ENCODE measurements at regions not wholly inside any gene's neighbourhood (a gene's known extent, or its start where the extent isn't known, plus 50 kb on each side); places are given as distances from the start of the nearest gene placed in this dataset.

DNA sequence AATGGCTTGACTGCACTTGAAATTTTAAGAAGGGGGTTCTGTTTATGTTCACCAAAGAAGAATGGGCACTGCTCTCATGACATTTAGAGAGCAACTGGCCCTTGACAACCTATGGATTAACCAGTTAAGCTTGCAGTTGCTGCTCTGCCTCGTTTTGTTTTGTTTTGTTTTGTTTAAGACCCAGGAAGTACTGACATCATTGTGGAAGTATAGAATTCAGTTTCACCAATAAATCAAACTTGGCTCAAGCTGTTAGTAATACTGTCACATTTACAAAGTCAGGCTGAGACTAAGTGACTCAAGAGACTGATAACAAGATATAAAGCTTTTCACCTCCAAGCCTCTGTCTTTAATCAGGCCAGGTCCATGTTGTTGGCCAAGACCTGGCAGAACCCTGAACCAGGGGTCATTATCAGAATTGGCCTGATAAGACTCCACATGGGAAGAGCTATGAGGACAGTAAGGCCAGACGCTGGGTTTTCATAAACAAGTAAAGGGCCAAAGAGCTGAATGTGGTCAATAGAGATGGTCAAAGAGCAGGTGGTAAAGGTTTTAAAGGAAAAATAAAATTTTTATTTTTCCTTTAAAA lies 99.4 kb upstream of the VGLL2 start:
- no peaks in the 10 kb centered on the region for H3K36me3 ChIP-seq (ENCODE audit: insufficient read depth, low read length)
- intact Hi-C loops (cut with DNase I, micrococcal nuclease): no loop called here
- Mint-ChIP-seq H3K4me1 (ENCODE audit: low read depth) (no peaks in the 10 kb centered on the region), H3K9me3 (no peaks in the 10 kb centered on the region), H3K36me3 (ENCODE audit: low read depth) (no peaks in the 10 kb centered on the region), H3K27ac (no peak overlapping the region), H3K4me3 (no peak overlapping the region), H3K27me3 (no peaks in the 10 kb centered on the region)
- TF ChIP-seq, protein P1, sequence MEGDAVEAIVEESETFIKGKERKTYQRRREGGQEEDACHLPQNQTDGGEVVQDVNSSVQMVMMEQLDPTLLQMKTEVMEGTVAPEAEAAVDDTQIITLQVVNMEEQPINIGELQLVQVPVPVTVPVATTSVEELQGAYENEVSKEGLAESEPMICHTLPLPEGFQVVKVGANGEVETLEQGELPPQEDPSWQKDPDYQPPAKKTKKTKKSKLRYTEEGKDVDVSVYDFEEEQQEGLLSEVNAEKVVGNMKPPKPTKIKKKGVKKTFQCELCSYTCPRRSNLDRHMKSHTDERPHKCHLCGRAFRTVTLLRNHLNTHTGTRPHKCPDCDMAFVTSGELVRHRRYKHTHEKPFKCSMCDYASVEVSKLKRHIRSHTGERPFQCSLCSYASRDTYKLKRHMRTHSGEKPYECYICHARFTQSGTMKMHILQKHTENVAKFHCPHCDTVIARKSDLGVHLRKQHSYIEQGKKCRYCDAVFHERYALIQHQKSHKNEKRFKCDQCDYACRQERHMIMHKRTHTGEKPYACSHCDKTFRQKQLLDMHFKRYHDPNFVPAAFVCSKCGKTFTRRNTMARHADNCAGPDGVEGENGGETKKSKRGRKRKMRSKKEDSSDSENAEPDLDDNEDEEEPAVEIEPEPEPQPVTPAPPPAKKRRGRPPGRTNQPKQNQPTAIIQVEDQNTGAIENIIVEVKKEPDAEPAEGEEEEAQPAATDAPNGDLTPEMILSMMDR (IDR thresholded peaks at IDR 0.05): no peak
- no peaks in the 10 kb centered on the region for H3K9me3 ChIP-seq (ENCODE audit: control insufficient read depth in 1 of 2, insufficient read depth in 1 of 2, low read length in 2 of 2)
- DNase-seq (no peak), ATAC-seq (ENCODE audit: poor library complexity) (no peak)
- H3K27ac ChIP-seq (ENCODE audit: low read depth in 1 of 2, low read length in 2 of 2): no peak overlapping the region
- H3K4me1 ChIP-seq (ENCODE audit: insufficient read depth, low read length): no peaks in the 10 kb centered on the region
- POLR2A ChIA-PET: no interaction called here
- CTCF ChIA-PET: no interaction called here
- H3K4me3 ChIP-seq (ENCODE audit: low read length): no peak overlapping the region
- H3K27me3 ChIP-seq (ENCODE audit: control insufficient read depth in 1 of 2, insufficient read depth in 2 of 2, low read length in 2 of 2): no peaks in the 10 kb centered on the region

DNA sequence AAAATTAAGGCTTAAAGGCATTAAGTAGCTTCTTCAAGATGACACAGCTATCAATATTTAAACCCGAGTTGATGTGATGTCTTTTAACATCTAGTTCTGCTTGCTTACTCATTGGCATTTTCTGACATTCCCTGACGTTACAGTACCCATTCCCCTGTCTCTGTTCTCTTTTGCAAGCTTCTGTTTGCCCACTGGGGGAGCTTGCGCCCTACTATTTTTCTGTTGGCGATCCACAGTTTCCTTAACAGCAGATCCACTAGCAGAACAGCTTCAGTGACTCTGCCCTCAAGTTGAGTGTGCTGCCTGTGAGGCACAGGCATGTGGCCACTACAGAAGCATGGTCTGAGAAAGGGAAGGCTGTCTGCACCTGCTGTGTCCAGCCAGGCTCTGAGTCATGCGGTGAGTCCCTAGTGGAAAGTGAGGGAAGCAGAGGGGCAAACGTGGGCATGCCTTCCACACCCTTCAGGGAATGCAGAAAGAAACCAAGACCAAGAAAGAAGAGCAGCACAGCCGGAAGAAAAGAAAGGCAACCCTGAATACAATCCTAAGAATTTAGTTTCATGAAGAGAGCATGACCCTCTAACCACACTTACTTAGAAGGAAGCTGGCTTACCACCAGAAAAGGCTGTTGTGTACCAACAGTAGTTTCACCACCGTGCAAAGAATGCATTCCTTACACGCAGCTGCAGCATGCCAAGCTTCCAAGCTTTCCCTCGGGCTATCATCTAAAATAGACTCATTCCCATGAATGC lies 97.7 kb upstream of the VGLL2 start:
- CTCF ChIA-PET: no interaction called here
- H3K36me3 ChIP-seq (ENCODE audit: insufficient read depth, low read length): no peaks in the 10 kb centered on the region
- POLR2A ChIA-PET: no interaction called here
- DNase-seq (no peak), ATAC-seq (ENCODE audit: poor library complexity) (no peak)
- Mint-ChIP-seq H3K36me3 (ENCODE audit: low read depth) (no peaks in the 10 kb centered on the region), H3K9me3 (peaks cover 2% of the 10 kb centered on the region), H3K27me3 (no peaks in the 10 kb centered on the region), H3K27ac (no peak overlapping the region), H3K4me3 (no peak overlapping the region), H3K4me1 (ENCODE audit: low read depth) (no peaks in the 10 kb centered on the region)
- H3K27me3 ChIP-seq (ENCODE audit: control insufficient read depth in 1 of 2, insufficient read depth in 2 of 2, low read length in 2 of 2): no peaks in the 10 kb centered on the region
- TF ChIP-seq, protein P1 (IDR thresholded peaks at IDR 0.05): no peak
- intact Hi-C loops (cut with DNase I, micrococcal nuclease): no loop called here
- H3K4me3 ChIP-seq (ENCODE audit: low read length): no peak overlapping the region
- H3K9me3 ChIP-seq (ENCODE audit: control insufficient read depth in 1 of 2, insufficient read depth in 1 of 2, low read length in 2 of 2): no peaks in the 10 kb centered on the region
- no peaks in the 10 kb centered on the region for H3K4me1 ChIP-seq (ENCODE audit: insufficient read depth, low read length)
- no peak overlapping the region for H3K27ac ChIP-seq (ENCODE audit: low read depth in 1 of 2, low read length in 2 of 2)

DNA sequence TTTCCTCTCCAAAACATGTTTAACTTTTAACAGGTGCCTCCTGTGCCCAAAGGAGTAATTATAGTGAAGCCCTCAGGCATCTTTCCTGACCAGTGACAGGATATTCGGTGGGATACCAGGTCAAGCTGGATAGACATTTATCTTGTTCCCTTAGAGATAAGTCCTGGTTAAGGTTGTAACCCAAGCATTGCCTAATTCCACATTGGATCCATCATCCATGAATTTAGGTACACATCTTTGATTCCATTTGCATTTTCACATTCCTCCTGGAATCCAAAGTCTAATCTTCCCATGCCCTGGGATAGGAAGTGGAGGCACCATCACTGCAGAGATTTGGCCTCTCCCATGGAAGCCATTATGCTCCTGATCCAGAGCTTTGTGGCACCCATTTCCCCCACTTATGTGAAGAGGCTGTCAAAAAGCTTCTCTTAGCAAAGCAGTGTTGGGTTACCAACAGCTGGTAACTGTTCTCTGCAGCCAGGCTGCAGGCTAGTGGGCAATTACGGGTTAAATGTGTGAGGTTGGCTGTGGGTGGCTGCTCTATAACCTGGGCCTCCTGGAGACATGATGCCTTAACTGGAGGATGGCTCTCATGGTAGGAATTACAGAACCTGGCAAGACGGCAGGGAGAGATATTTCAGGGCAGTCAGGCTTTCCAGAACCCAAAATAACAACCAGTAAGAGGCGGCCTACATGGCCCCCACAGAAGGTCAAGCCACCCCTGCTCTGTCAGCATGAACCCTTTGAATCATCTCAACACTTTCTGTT lies 96.9 kb upstream of the VGLL2 start:
- ATAC-seq (ENCODE audit: poor library complexity): no peak
- Mint-ChIP-seq H3K27ac (no peak overlapping the region), H3K36me3 (ENCODE audit: low read depth) (no peaks in the 10 kb centered on the region), H3K4me3 (no peak overlapping the region), H3K4me1 (ENCODE audit: low read depth) (no peaks in the 10 kb centered on the region), H3K9me3 (peaks cover 2% of the 10 kb centered on the region), H3K27me3 (no peaks in the 10 kb centered on the region)
- intact Hi-C loops (cut with DNase I, micrococcal nuclease): no loop called here
- no peaks in the 10 kb centered on the region for H3K4me1 ChIP-seq (ENCODE audit: insufficient read depth, low read length)
- no peak for DNase-seq
- H3K36me3 ChIP-seq (ENCODE audit: insufficient read depth, low read length): no peaks in the 10 kb centered on the region
- H3K27me3 ChIP-seq (ENCODE audit: control insufficient read depth in 1 of 2, insufficient read depth in 2 of 2, low read length in 2 of 2): no peaks in the 10 kb centered on the region
- CTCF ChIA-PET: no interaction called here
- TF ChIP-seq, protein P1 (IDR thresholded peaks at IDR 0.05): no peak
- no peak overlapping the region for H3K27ac ChIP-seq (ENCODE audit: low read depth in 1 of 2, low read length in 2 of 2)
- H3K4me3 ChIP-seq (ENCODE audit: low read length): no peak overlapping the region
- POLR2A ChIA-PET: no interaction called here
- no peaks in the 10 kb centered on the region for H3K9me3 ChIP-seq (ENCODE audit: control insufficient read depth in 1 of 2, insufficient read depth in 1 of 2, low read length in 2 of 2)
